WTC11 (cell line): ENCODE measurements at regions not wholly inside any gene's neighbourhood (a gene's known extent, or its start where the extent isn't known, plus 50 kb on each side); places are given as distances from the start of the nearest gene placed in this dataset.

Source experiments
- ATAC-seq: fragments of 200-7000 bp; cut with Tn5 transposase; 2 replicates; pipeline ENCODE4 v1.10.0; 2021; ENCODE audit warnings: mild to moderate bottlenecking, moderate library complexity
- CTCF ChIA-PET: fragments of 300-600 bp; sonication (Branson Sonifier 250); formaldehyde crosslinking; loops from one replicate; lab custom pipeline; 2021; ENCODE audit warnings: antibody characterized with exemption; lab: Charles Lee
- POLR2A ChIA-PET: fragments of 350-600 bp; sonication (Branson Sonifier 250); formaldehyde crosslinking; loops from one replicate; lab custom pipeline; 2021; ENCODE audit warnings: antibody characterized with exemption; lab: Charles Lee
- DNase-seq: peaks from one replicate; pipeline ENCODE4 v3.0.0; 2021; ENCODE audit warnings: low spot score
- H3K27ac Mint-ChIP-seq: 2 replicates; pipeline ENCODE4 v1.8.0; 2021; ENCODE audit warnings: mixed read lengths
- H3K27me3 Mint-ChIP-seq: 2 replicates; pipeline ENCODE4 v1.8.0; 2021; ENCODE audit warnings: low read depth, mild to moderate bottlenecking, moderate library complexity, mixed read lengths
- H3K36me3 Mint-ChIP-seq: 2 replicates; pipeline ENCODE4 v1.8.0; 2021; ENCODE audit warnings: mixed read lengths
- H3K4me1 Mint-ChIP-seq: 2 replicates; pipeline ENCODE4 v1.8.0; 2022; ENCODE audit warnings: mixed read lengths
- H3K4me3 Mint-ChIP-seq: 2 replicates; pipeline ENCODE4 v1.8.0; 2021; ENCODE audit warnings: mild to moderate bottlenecking, moderate library complexity, mixed read lengths
- H3K9me3 Mint-ChIP-seq: 2 replicates; pipeline ENCODE4 v1.8.0; 2021; ENCODE audit warnings: mixed read lengths
- CREM ChIP-seq: sonication (generic); formaldehyde crosslinking; IDR thresholded peaks from 2 replicates; pipeline ENCODE4 v1.8.1; 2022; ENCODE audit warnings: mild to moderate bottlenecking, missing genetic modification reagents, moderate library complexity
- EMX1 ChIP-seq: fragments of 250-450 bp; sonication (Bioruptor Pico); IDR thresholded peaks from 2 replicates; pipeline ENCODE4 v1.8.0; 2021; ENCODE audit warnings: mild to moderate bottlenecking
- HMGA2 ChIP-seq: fragments of 250-450 bp; sonication (Bioruptor Pico); IDR thresholded peaks from 2 replicates; pipeline ENCODE4 v1.4.0; 2021; ENCODE audit warnings: mild to moderate bottlenecking, moderate library complexity
- JAZF1 ChIP-seq: fragments of 250-450 bp; sonication (Bioruptor Pico); IDR thresholded peaks from 2 replicates; pipeline ENCODE4 v1.9.0; 2021; ENCODE audit warnings: moderate library complexity, mild to moderate bottlenecking, inconsistent platforms
- JUN ChIP-seq: sonication (generic); formaldehyde crosslinking; IDR thresholded peaks from 2 replicates; pipeline ENCODE4 v1.8.0; 2023; ENCODE audit warnings: mild to moderate bottlenecking, missing genetic modification reagents
- MXD4 ChIP-seq: fragments of 250-450 bp; sonication (Bioruptor Pico); IDR thresholded peaks from 2 replicates; pipeline ENCODE4 v1.8.0; 2021; ENCODE audit warnings: mild to moderate bottlenecking, moderate library complexity, borderline replicate concordance
- NFYB ChIP-seq: sonication (generic); formaldehyde crosslinking; conservative IDR thresholded peaks from 2 replicates; pipeline ENCODE4 v1.8.0; 2022; ENCODE audit warnings: low read depth, missing genetic modification reagents
- NR2C2 ChIP-seq: sonication (generic); formaldehyde crosslinking; IDR thresholded peaks from 2 replicates; pipeline ENCODE4 v1.8.0; 2022; ENCODE audit warnings: mild to moderate bottlenecking, missing genetic modification reagents
- TEAD4 ChIP-seq: sonication (generic); formaldehyde crosslinking; IDR thresholded peaks from 2 replicates; pipeline ENCODE4 v1.8.0; 2022; ENCODE audit warnings: mild to moderate bottlenecking, missing genetic modification reagents
- TP53 ChIP-seq: sonication (generic); formaldehyde crosslinking; IDR thresholded peaks from 2 replicates; pipeline ENCODE4 v1.8.1; 2023; ENCODE audit warnings: mild to moderate bottlenecking, missing genetic modification reagents
- ZNF232 ChIP-seq: sonication (generic); formaldehyde crosslinking; IDR thresholded peaks from 2 replicates; pipeline ENCODE4 v1.8.0; 2022; ENCODE audit warnings: mild to moderate bottlenecking, missing genetic modification reagents
- ZNF263 ChIP-seq: sonication (generic); formaldehyde crosslinking; IDR thresholded peaks from 2 replicates; pipeline ENCODE4 v1.8.1; 2022; ENCODE audit warnings: low read depth, mild to moderate bottlenecking, moderate library complexity, missing genetic modification reagents
- ZNF416 ChIP-seq: fragments of 250-450 bp; sonication (Bioruptor Pico); IDR thresholded peaks from 2 replicates; pipeline ENCODE4 v1.9.0; 2021; ENCODE audit warnings: mild to moderate bottlenecking, inconsistent platforms
- TF ChIP-seq, protein P1 (sequence below): sonication (generic); formaldehyde crosslinking; IDR thresholded peaks from 2 replicates; pipeline ENCODE4 v1.8.0; 2022; ENCODE audit warnings: missing genetic modification reagents
- TF ChIP-seq, protein P2 (sequence below): sonication (generic); formaldehyde crosslinking; IDR thresholded peaks from 2 replicates; pipeline ENCODE4 v1.8.0; 2022; ENCODE audit warnings: mild to moderate bottlenecking, missing genetic modification reagents
- TF ChIP-seq, protein P3 (sequence below): fragments of 250-450 bp; sonication (Bioruptor Pico); IDR thresholded peaks from 2 replicates; pipeline ENCODE4 v2.1.2; 2022; ENCODE audit warnings: mild to moderate bottlenecking, moderate library complexity
- TF ChIP-seq, protein P4 (sequence below): sonication (generic); formaldehyde crosslinking; IDR thresholded peaks from 2 replicates; pipeline ENCODE4 v1.8.1; 2023; ENCODE audit warnings: mild to moderate bottlenecking, missing genetic modification reagents
- TF ChIP-seq, protein P5 (sequence below): sonication (generic); formaldehyde crosslinking; IDR thresholded peaks from 2 replicates; pipeline ENCODE4 v1.8.1; 2022; ENCODE audit warnings: low read depth, mild to moderate bottlenecking, moderate library complexity, missing genetic modification reagents, borderline replicate concordance

DNA sequence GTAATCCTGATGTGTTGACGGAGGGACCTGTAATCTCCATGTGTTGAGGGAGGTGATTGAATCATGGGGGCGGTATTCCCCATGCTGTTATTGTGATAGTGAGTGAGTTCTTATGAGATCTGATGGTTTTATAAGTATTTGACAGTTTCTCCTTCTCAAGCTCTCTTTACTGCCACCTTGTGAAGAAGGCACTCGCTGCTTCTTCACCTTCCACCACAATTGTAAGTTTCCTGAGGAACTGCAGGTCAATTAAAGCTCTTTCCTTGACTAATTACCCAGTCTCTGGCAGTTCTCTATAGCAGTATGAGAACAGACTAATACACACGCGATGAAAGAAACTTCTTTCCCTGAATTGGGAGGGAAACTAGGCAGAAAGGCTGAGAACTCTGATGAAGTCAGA is 141.1 kb upstream of the RAD23B start (continued):
- TF ChIP-seq, protein P1, sequence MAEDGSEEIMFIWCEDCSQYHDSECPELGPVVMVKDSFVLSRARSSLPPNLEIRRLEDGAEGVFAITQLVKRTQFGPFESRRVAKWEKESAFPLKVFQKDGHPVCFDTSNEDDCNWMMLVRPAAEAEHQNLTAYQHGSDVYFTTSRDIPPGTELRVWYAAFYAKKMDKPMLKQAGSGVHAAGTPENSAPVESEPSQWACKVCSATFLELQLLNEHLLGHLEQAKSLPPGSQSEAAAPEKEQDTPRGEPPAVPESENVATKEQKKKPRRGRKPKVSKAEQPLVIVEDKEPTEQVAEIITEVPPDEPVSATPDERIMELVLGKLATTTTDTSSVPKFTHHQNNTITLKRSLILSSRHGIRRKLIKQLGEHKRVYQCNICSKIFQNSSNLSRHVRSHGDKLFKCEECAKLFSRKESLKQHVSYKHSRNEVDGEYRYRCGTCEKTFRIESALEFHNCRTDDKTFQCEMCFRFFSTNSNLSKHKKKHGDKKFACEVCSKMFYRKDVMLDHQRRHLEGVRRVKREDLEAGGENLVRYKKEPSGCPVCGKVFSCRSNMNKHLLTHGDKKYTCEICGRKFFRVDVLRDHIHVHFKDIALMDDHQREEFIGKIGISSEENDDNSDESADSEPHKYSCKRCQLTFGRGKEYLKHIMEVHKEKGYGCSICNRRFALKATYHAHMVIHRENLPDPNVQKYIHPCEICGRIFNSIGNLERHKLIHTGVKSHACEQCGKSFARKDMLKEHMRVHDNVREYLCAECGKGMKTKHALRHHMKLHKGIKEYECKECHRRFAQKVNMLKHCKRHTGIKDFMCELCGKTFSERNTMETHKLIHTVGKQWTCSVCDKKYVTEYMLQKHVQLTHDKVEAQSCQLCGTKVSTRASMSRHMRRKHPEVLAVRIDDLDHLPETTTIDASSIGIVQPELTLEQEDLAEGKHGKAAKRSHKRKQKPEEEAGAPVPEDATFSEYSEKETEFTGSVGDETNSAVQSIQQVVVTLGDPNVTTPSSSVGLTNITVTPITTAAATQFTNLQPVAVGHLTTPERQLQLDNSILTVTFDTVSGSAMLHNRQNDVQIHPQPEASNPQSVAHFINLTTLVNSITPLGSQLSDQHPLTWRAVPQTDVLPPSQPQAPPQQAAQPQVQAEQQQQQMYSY = no peak

DNA sequence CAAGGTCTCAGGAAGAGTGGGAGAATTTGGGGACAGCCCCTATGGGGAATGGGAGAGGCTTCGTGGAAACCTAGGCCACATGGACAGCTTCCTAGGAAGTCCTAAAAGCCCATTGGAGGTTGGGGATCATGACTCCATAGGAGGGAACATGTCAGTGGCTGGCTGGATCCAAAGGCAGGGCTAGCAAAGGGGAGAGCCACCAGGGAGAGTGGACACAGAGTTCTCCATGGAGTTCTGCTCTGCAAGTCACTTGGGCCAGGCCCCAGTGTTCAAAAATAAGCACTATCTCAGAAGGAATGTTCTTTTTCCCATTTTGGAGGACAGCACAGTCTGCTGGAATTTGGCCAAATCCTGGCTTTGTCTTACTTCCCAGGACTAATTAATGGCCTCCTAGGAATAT is 140.6 kb upstream of the RAD23B start:
- no peak overlapping the region for H3K4me3 Mint-ChIP-seq
- TF ChIP-seq, protein P2, sequence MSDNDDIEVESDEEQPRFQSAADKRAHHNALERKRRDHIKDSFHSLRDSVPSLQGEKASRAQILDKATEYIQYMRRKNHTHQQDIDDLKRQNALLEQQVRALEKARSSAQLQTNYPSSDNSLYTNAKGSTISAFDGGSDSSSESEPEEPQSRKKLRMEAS = no peak
- TF ChIP-seq JUN (no peak), EMX1 (CRISPR knock-in tag) (no peak), NFYB (CRISPR knock-in tag) (no peak), ZNF263 (no peak), TP53 (CRISPR knock-in tag) (no peak), TEAD4 (no peak), HMGA2 (CRISPR knock-in tag) (no peak), NR2C2 (CRISPR knock-in tag) (no peak), CREM (CRISPR knock-in tag) (no peak), ZNF416 (no peak), MXD4 (CRISPR knock-in tag) (no peak), ZNF232 (CRISPR knock-in tag) (no peak), JAZF1 (CRISPR knock-in tag) (no peak)
- TF ChIP-seq, protein P3, sequence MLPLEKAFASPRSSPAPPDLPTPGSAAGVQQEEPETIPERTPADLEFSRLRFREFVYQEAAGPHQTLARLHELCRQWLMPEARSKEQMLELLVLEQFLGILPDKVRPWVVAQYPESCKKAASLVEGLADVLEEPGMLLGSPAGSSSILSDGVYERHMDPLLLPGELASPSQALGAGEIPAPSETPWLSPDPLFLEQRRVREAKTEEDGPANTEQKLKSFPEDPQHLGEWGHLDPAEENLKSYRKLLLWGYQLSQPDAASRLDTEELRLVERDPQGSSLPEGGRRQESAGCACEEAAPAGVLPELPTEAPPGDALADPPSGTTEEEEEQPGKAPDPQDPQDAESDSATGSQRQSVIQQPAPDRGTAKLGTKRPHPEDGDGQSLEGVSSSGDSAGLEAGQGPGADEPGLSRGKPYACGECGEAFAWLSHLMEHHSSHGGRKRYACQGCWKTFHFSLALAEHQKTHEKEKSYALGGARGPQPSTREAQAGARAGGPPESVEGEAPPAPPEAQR (CRISPR knock-in tag) = no peak
- TF ChIP-seq, protein P4, sequence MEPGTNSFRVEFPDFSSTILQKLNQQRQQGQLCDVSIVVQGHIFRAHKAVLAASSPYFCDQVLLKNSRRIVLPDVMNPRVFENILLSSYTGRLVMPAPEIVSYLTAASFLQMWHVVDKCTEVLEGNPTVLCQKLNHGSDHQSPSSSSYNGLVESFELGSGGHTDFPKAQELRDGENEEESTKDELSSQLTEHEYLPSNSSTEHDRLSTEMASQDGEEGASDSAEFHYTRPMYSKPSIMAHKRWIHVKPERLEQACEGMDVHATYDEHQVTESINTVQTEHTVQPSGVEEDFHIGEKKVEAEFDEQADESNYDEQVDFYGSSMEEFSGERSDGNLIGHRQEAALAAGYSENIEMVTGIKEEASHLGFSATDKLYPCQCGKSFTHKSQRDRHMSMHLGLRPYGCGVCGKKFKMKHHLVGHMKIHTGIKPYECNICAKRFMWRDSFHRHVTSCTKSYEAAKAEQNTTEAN (CRISPR knock-in tag) = no peak
- TF ChIP-seq, protein P5, sequence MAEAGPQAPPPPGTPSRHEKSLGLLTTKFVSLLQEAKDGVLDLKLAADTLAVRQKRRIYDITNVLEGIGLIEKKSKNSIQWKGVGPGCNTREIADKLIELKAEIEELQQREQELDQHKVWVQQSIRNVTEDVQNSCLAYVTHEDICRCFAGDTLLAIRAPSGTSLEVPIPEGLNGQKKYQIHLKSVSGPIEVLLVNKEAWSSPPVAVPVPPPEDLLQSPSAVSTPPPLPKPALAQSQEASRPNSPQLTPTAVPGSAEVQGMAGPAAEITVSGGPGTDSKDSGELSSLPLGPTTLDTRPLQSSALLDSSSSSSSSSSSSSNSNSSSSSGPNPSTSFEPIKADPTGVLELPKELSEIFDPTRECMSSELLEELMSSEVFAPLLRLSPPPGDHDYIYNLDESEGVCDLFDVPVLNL = no peak
- TF ChIP-seq, protein P1 = no peak
- TF ChIP-seq, all 79 proteins: peak for 0
- DNase-seq = no peak
- no peak overlapping the region for H3K27ac Mint-ChIP-seq
- no peaks in the 10 kb centered on the region; the same call in 1 of the 2 replicates for H3K27me3 Mint-ChIP-seq
- H3K4me1 Mint-ChIP-seq = no peaks in the 10 kb centered on the region
- no peaks in the 10 kb centered on the region for H3K9me3 Mint-ChIP-seq
- H3K36me3 Mint-ChIP-seq = no peaks in the 10 kb centered on the region
- ChIA-PET POLR2A (no interaction called here), CTCF (interaction anchor here (0.7 to 1.5 kb wide), 8 partner anchors 8 to 33 kb away, joined by 3 to 6 read pairs (median 4); no protein-coding TSS in a partner anchor)
- ATAC-seq = no peak
